Jurkat, Clone E6-1 (cell line): ENCODE measurements at regions not wholly inside any gene's neighbourhood (a gene's known extent, or its start where the extent isn't known, plus 50 kb on each side); places are given as distances from the start of the nearest gene placed in this dataset.
"Not testable (repeated sequence)": the region's sequence is repeated elsewhere in the genome, so short reads cannot be mapped to it uniquely, and the experiment has no call there.

Experiments
- DNase-seq: peaks from one replicate; pipeline ENCODE4 v3.0.0-alpha.2; 2011; ENCODE audit warnings: low read depth, low spot score
- H3K4me3 ChIP-seq: 2 replicates; pipeline ENCODE4 v1.5.1; 2011; ENCODE audit warnings: mild to moderate bottlenecking, low read length, control low read depth, moderate library complexity

DNA sequence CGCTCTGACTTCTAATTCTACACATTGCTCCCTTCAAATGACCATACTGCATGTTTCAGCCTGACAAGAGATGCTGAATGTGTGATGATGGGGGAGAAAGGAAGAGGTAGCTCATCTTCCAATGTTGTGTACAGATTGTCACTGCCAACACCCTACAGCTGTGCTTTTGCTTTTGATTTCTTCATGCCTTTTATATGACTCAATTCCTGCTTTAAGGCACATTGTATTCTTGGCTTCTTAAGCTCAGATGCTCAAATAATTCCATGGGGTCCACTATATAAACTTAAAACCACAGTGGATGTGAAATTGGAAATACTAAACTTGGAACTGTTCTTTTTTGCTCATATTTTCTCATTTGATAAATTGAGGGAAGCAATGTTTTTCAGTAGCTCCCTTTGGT lies 183.2 kb upstream of the WDFY3 start:
- DNase-seq, result no peak
- H3K4me3 ChIP-seq, result no peak overlapping the region

DNA sequence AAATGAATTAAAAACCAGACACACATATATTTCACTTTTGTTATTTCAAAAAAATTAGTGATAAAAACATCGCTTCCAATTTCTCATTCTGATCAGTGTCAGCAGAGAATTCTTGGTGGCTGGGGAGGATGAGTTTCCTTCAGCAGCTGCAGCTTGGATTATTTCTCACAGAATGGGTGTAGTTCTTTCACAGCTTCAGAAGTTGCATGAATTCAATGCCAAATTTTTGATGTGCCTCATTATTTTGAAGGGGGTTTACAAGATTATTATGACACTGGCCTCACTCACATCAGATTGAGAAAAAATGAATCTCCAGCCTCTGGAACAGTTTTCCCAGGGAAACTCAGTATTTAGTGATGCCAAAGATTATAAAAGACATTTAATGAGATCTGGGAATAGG lies 184.9 kb upstream of the WDFY3 start:
- no peak for DNase-seq

DNA sequence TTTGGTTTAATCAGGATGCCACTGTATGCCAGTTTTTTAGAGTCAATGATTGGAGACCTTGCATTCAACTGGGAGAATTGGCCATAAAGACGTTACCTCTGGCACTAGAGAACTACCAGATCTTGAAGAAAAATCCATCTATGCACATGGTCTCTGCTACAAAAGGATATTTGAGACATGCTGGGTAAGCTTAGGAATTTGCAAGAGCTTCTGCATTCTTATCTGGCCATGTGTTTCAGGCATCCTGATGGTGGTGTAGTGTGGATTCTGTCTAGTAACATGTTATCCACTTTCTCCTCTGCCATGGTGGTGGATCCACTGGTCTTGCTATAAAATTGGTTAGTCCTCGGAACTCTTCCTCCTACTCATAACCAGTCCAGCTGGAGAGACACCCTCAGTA lies 185.3 kb upstream of the WDFY3 start:
- no peak overlapping the region for H3K4me3 ChIP-seq
- no peak for DNase-seq

More for the DNA sequence above, 184.9 kb upstream of the WDFY3 start:
- no peak overlapping the region for H3K4me3 ChIP-seq

DNA sequence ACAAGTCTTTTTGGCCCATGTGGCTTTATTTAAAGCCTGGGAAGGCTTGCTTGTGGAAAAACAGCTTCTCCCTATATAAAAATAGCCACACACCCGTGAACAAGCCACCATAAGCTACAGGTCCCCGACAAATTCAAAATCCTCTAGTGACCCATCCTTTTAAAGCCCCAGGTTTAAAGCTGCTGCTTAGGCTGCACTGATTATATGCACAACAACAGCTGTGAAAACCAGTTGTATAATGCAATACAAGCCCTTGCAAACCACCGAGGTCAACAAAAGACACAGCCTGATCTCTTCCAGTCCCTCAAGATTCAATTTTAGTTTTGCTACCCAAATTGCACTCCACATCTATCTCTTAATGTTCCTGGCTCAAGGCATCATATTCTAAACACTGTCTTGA lies 186.0 kb upstream of the WDFY3 start:
- DNase-seq, result no peak
- H3K4me3 ChIP-seq, result no peak overlapping the region

DNA sequence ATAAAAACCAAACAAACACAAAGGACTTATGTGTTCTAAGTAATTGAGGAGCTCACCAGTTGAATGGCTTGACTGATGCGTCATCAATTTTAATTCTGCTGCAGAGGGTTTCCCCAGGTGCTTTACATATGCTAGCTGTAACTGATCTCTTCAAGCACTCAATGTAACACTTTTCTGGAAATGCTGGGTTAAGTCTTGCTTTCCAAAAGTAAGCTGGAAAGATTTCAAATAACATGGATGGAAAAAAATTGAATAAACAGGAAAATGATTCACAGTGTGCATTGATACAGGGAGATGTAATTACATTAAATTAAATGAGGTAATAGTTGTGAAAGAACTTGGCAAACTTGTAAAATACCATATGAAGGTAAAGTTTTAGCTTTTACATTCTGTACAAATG lies 186.7 kb upstream of the WDFY3 start:
- DNase-seq, result no peak

DNA sequence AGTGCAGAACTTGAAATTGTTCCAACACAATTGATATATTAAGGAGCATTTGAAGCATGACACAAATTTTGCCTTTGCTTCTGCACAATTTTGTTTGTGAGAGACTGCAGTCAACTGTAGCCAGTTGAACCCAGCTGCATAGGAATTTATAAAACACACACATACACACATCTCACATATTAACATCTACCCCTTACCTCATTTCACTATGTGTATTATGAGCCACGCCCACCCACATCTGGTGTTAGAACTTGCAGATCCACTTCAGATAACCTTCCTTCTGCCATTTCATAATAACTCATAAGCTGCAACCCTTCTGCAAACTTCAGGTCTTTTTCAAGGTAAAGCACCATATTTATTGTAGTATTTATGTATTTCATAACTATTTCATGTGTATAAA lies 188.1 kb upstream of the WDFY3 start:
- H3K4me3 ChIP-seq, result no peak overlapping the region
- DNase-seq, result no peak

More for the DNA sequence above, 186.7 kb upstream of the WDFY3 start:
- no peak overlapping the region for H3K4me3 ChIP-seq

DNA sequence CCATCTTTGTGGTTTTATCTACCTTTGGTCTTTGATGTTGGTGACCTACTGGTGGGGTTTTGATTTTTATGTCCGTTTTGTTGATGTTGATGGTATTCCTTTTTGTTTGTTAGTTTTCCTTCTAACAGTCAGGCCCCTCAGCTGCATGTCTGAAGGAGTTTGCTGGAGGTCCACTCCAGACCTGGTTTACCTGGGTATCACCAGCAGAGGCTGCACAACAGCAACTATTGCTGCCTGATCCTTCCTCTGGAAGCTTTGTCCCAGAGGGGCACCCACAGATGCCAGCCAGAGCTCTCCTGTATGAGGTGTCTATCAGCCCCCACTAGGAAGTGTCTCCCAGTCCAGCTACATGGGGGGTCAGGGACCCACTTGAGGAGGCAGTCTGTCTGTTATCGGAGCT lies 199.3 kb upstream of the WDFY3 start:
- no peak for DNase-seq
- H3K4me3 ChIP-seq, result no peak overlapping the region

DNA sequence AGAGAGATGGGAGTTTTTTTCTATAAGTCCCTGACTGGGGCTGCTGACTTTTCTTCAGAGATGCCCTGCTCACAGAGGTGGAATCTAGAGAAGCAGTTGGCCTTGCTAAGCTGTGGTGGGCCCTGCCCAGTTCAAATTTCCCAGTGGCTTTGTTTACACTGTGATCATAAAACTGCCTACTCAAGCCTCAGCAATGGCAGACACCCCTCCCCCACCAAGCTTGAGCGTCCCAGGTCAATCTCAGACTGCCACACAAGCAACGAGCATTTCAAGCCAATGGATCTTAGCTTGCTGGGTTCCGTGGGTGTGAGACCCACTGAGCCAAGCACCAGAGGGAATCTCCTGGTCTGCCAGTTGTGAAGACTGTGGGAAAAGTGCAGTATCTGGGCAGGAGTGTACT lies 199.8 kb upstream of the WDFY3 start:
- DNase-seq, result no peak
- no peak overlapping the region for H3K4me3 ChIP-seq

DNA sequence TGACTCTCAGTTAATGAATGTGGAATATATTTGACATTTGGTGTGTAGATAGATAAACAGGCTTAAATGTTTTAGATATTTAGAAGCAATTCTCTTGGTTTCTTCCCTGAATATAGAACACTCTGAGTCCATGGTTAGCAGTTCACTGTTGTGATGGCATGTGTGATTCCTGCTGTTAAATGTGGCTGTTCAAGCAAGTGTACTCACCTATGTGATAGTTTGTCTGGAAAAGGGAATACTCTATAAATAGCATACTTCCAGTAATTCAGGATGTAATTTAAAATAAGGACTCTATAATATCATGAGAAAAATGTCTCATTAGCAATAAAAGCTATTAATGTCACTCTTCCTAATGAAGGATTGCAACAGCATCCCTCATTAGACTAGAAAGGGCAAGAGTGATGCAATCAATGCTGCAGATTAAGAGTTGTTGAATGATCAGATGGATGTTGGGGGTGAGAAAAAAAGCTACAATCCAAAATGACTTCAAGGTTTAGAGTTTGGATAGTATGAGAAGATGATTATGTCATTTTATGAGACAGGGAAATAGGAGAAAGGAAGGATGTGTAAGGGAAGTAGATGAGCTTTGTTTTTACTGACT lies 201.8 kb upstream of the WDFY3 start:
- no peak overlapping the region for H3K4me3 ChIP-seq
- DNase-seq, result no peak

DNA sequence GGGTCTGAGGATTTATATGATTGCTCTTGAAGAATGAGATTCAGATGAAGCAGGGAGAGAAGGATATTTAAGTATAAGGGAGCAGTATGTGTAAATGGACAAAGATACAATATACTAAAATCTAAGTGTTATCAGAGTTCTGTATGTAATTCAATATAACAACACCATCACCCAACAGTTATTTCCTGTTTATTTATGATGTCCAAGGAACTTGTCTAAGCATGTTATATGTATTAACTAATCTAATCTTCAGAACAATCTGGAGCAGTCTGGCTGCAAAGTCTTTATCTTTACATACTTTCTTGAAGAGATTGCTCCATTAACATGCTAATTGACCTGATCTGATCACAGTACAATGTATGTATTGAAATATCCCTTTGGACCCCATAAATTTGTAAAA lies 203.8 kb upstream of the WDFY3 start:
- no peak overlapping the region for H3K4me3 ChIP-seq
- DNase-seq, result no peak

DNA sequence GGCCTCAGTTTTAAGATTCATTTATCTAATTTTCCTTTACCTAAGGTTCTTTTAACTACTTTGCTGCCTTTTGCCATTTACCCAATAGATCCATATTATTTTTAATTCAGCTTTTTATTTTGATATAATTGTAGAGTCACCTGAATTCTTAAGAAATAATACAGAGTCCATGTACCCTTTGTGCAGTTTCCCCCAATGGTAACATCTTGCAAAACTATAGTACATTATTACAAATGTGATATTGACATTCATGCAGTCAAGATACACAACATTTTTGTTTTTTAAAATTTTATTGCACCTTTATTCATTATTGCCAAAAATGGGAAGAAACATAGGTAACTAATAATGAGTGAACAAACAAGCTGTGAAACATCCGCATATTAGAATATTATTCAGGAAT lies 208.7 kb upstream of the WDFY3 start:
- DNase-seq, result no peak
- H3K4me3 ChIP-seq, result no peak overlapping the region

DNA sequence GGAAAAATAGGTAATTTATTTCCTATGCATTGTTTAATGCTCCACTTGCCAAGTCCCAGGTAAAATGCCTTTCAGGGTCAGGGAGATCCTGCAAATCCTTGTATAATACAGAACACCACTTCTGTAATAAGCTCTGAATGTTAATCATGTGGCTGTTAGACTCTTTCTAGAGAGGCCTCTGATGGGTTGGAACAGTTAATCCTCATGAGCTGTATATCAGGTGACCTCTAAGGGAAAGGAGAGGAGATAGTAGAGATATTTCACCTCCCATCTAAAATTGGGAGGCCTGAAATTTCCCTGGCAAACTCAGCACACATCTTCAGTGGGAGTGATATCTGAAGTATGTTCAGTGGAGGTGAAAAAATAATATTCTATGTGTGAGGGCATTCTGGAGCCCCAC lies 210.6 kb upstream of the WDFY3 start:
- H3K4me3 ChIP-seq, result no peak overlapping the region
- DNase-seq, result no peak

DNA sequence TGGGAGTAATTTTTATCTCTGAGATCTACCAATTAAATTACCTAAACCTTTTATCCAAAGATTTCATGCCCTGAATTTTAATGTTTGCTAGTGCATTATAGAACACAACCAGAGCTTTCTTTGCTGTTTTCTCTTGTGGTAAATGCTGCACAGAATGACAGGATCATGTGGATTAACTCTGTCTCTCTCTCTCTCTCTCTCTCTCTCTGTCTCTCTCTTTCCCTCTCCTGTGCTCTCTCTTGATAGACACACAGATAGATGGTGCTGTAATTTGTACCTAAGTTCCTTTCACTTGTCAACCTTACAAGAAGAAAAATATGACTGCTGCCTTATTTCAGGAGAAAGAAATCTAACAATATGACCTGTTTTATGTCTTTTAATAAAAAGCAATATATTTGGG lies 211.2 kb upstream of the WDFY3 start:
- no peak overlapping the region for H3K4me3 ChIP-seq

DNA sequence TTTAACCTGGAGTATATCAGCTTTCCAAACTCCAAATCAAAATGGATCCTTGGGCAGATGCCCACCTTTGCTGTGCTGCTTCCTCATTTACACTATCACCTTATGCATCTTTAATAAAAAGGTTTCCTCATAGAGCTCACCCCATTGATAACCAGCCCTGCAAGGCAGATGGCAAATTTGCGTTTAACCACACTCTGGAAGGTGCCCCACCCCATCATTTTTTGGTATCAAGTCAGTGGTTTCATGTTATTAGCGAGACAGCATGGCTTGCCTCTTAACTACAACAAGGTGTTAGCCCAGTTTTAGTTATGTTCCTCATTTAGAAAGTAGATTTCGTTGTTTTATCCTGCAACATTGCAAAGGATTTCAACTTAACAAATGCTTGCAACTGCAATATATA lies 214.0 kb upstream of the WDFY3 start:
- no peak overlapping the region for H3K4me3 ChIP-seq
- DNase-seq, result no peak

More for the DNA sequence above, 211.2 kb upstream of the WDFY3 start:
- no peak for DNase-seq

DNA sequence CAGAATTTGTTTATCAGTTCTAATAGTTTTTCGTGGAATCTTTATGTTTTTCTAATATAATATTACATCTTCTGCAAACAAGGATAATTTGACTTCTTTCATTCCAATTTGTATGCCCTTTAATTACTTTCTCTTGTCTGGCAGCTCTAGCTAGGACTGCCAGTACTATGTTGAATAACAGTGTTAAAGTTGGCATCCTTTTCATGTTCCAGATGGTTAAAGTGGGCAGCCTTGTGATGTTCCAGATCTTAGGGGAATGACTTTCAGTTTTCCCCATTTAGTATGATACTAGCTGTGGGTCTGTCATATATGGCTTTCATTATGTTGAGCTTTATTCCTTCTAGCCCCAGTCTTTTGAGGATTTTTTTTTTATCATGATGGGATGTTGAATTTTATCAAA lies 220.6 kb upstream of the WDFY3 start:
- DNase-seq, result no peak
- no peak overlapping the region for H3K4me3 ChIP-seq

DNA sequence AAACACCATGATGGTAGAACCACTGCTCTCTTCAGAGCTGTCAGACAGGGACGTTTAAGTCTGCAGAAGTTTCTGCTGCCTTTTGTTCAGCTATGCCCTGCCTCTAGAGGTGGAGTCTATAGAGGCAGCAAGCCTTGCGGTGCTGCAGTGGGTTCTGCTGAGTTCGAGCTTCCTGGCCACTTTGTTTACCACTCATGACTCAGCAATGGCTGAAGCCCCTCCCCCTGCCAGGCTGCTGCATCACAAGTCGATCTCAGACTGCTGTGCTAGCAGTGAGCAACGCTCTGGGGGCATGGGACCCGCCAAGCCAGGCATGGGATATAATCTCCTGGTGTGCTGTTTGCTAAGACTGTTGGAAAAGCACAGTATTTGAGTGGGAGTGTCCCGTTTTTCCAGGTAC lies 229.5 kb upstream of the WDFY3 start:
- not testable (repeated sequence) for H3K4me3 ChIP-seq
- DNase-seq, result peak; percentile 5

DNA sequence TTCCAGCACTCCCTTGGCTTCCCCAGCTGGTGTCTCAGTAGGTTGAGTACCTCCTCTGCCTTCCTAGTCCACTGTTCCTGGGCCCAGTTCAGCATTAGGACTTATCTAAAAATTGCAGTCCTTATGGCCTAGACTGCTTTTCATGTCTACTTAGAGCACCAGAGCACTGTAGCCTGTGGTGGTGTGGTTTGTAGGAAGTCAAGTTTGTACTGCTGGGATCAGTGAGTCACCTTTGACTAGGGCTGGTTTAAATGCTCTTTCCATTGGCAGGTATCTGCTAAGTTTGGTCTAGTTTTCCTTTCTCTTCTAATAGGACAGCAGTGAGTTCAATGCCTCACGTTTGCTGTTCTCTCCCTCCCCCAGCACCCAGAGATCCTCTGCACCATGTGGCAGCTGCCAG lies 233.6 kb upstream of the WDFY3 start:
- no peak for DNase-seq
- no peak overlapping the region for H3K4me3 ChIP-seq

DNA sequence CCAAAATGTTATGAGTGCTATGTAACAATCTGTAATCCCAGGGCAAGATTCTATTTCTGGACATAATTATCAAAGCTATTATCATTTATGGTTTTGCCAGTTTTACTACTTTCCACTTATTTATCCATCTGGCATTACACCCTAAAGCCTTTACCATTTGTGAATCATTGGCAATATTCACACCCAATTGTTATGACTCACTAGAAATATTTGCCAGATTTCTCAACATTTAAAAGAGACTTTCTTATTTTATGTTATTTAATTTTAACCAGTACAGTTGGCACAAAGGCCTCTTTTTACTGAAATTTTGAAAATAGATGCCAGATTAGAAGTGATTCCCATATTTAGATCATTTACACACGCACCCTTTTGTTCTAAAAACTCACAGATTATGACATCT lies 242.7 kb upstream of the WDFY3 start:
- no peak for DNase-seq
- no peak overlapping the region for H3K4me3 ChIP-seq

DNA sequence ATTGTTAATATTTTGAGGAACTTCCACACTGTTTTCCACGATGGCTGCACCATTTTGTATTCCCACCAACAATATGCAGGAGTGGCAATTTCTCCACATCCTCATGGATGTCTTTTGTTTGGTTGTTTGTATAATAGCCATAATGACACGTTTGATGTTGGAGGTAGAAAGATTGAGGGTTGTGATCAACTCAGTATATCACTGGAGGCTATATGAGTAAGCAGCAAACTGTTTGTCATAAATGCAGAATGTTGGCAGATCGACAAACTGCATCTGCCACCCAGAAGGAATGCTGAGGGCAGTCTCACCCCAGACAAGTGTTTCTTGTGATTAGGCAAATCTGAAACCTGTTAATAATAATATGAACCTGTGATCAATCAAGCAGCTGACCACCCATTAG lies 243.9 kb upstream of the WDFY3 start:
- H3K4me3 ChIP-seq, result no peak overlapping the region
- no peak for DNase-seq

DNA sequence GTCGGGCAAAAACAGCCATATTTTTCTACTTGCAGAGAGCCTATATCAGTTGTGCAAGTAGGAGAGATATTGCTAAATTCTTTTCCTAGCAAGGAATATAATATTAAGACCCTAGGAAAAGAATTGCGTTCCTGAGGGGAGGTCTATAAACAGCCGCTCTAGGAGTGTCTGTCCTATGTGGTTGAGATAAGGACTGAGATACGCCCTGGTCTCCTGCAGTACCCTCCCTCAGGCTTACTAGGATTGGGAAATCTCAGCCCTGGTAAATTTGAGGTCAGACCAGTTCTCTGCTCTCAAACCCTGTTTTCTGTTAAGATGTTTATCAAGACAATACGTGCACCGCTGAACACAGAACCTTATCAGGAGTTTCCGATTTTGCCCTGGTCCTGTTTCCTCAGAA lies 250.1 kb upstream of the WDFY3 start:
- not testable (repeated sequence) for DNase-seq

DNA sequence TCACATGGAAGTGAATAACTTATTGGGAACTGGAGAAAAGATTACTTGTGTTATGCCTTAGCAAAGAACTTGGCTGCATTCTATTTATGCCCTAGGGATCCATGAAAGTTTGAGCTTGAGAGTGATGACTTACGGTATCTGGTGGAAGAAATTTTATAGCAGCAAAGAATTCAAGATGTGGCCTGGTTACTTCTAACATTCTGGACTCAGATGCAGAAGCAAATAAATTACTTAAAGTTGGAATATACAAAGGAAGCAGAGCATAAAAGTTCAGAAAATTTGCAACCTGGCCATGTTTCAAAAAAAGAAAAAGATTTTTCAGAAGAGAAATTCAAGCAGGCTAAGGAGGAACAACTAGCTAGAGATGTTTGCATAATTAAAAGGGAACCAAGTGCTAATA lies 252.3 kb upstream of the WDFY3 start:
- DNase-seq, result no peak
- H3K4me3 ChIP-seq, result no peak overlapping the region

More for the DNA sequence above, 250.1 kb upstream of the WDFY3 start:
- H3K4me3 ChIP-seq, result not testable (repeated sequence)

DNA sequence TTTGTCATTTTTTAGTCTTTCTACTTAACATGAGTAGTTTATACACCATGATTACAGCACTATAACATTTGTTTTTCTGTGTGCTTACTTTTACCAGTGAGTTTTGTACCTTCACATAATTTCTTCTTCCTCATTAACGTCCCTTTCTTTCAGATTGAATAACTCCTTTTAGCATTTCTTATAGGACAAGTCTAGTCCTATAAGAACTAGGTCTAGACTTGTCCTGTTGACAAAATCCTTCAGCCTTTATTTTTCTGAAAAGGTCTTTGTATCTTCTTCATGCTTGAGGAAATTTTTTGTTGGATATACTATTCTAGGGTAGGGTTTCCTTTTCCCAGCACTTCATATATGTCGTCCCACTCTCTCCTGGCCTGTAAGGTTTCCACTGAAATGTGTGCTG lies 253.3 kb upstream of the ARHGAP24 start:
- no peak for DNase-seq
- no peak overlapping the region for H3K4me3 ChIP-seq
